HCT116 (cell line): ENCODE measurements at regions not wholly inside any gene's neighbourhood (a gene's known extent, or its start where the extent isn't known, plus 50 kb on each side); places are given as distances from the start of the nearest gene placed in this dataset.
"Not testable (repeated sequence)": the region's sequence is repeated elsewhere in the genome, so short reads cannot be mapped to it uniquely, and the experiment has no call there.

Experiments
- ATAC-seq: fragments of 200-7000 bp; cut with Tn5 transposase; 2 replicates; pipeline ENCODE4 v1.9.1; 2020; ENCODE audit warnings: mild to moderate bottlenecking, moderate library complexity
- BruUV-seq: library from RNA; stranded (reverse); fragments of 400-500 nt; replicated peaks from 2 replicates; lab custom pipeline; 2021; lab: Mats Ljungman, UMichigan
- CTCF ChIA-PET: fragments of 300-600 bp; sonication (Branson Sonifier 250); formaldehyde crosslinking; loops from one replicate; lab custom pipeline; 2021; ENCODE audit warnings: antibody characterized with exemption; lab: Charles Lee
- POLR2A ChIA-PET: fragments of 300-600, 350-600 bp; sonication (Branson Sonifier 250); formaldehyde crosslinking; loops from one replicate; lab custom pipeline; 2021; ENCODE audit warnings: antibody characterized with exemption; lab: Charles Lee
- RAD21 ChIA-PET, 2 experiments: fragments of 300-600 bp; sonication (Branson Sonifier 250); formaldehyde crosslinking; loops; one replicate each; lab custom pipeline; 2023; ENCODE audit warnings: low total read pairs in 2 of 2; ENCODE audit not compliant: uncharacterized antibody in 2 of 2, unreplicated experiment in 2 of 2, low non-redundant PET in 1 of 2; lab: Charles Lee
- DNase-seq: peaks from one replicate; pipeline ENCODE4 v3.0.0-alpha.2; 2010; ENCODE audit warnings: low read depth, low spot score
- H2AFZ ChIP-seq: fragments of 200-600 bp; shearing (Covaris generic), sonication (generic); 2 replicates; pipeline ENCODE4 v1.6.1; 2017; ENCODE audit warnings: low read depth, mixed run types, mixed read lengths, antibody characterized with exemption, low read length; ENCODE audit not compliant: poor library complexity, severe bottlenecking
- H3K27ac ChIP-seq: 2 replicates; pipeline ENCODE4 v1.5.1; 2012; ENCODE audit warnings: low read depth, low read length
- H3K27me3 ChIP-seq: fragments of 200-600 bp; sonication (generic); 2 replicates; pipeline ENCODE4 v1.6.1; 2016; ENCODE audit warnings: mixed run types, low read length, mixed read lengths; ENCODE audit not compliant: insufficient read depth
- H3K36me3 ChIP-seq, 2 experiments: fragments of 200-500 bp in 1 of 2; fragments of 200-600 bp in 1 of 2; sonication (Bioruptor generic) in 1 of 2; sonication (generic) in 1 of 2; 2 replicates each; pipeline versions ENCODE4 v1.5.1 to v1.6.1; 2014 to 2016; ENCODE audit warnings: low read length in 2 of 2, inconsistent platforms in 1 of 2, mixed read lengths in 1 of 2, mixed run types in 1 of 2; ENCODE audit not compliant: insufficient read depth in 2 of 2, control insufficient read depth in 1 of 2
- H3K4me1 ChIP-seq, 2 experiments: fragments of 200-600 bp in 1 of 2; sonication (generic) in 1 of 2; 2 replicates each; pipeline versions ENCODE4 v1.5.1 to v1.6.1; 2012 to 2017; ENCODE audit warnings: low read length in 2 of 2, inconsistent platforms in 1 of 2, mild to moderate bottlenecking in 1 of 2, mixed read lengths in 1 of 2, mixed run types in 1 of 2, moderate library complexity in 1 of 2; ENCODE audit not compliant: insufficient read depth in 2 of 2, control insufficient read depth in 1 of 2
- H3K4me2 ChIP-seq: fragments of 200-600 bp; sonication (generic); 2 replicates; pipeline ENCODE4 v1.6.1; 2017; ENCODE audit warnings: mixed run types, low read length, mixed read lengths
- H3K4me3 ChIP-seq, 2 experiments: fragments of 200-600 bp in 1 of 2; sonication (generic) in 1 of 2; replicated peaks in 1 of 2; 2 replicates each; pipeline ENCODE4 v1.5.1; 2011 to 2016; ENCODE audit warnings: low read length in 2 of 2, control low read depth in 1 of 2, low read depth in 1 of 2, mild to moderate bottlenecking in 1 of 2, mixed read lengths in 1 of 2, mixed run types in 1 of 2
- H3K79me2 ChIP-seq: fragments of 200-600 bp; sonication (generic); 2 replicates; pipeline ENCODE4 v1.6.1; 2017; ENCODE audit warnings: mild to moderate bottlenecking, mixed run types, low read length, moderate library complexity, mixed read lengths; ENCODE audit not compliant: insufficient read depth
- H3K9ac ChIP-seq: fragments of 200-600 bp; sonication (generic); 2 replicates; pipeline ENCODE4 v1.6.1; 2016; ENCODE audit warnings: low read length, mixed read lengths
- H3K9me2 ChIP-seq: fragments of 200-600 bp; sonication (generic), shearing (Covaris generic); 2 replicates; pipeline ENCODE4 v1.6.1; 2017; ENCODE audit warnings: mixed run types, mild to moderate bottlenecking, moderate library complexity; ENCODE audit not compliant: insufficient read depth
- H3K9me3 ChIP-seq, 2 experiments: fragments of 200-500 bp in 1 of 2; fragments of 200-600 bp in 1 of 2; sonication (Bioruptor generic) in 1 of 2; sonication (generic) in 1 of 2; 2 replicates each; pipeline ENCODE4 v1.6.1; 2014 to 2017; ENCODE audit warnings: low read length in 2 of 2, mixed read lengths in 2 of 2, inconsistent platforms in 1 of 2, low read depth in 1 of 2, mild to moderate bottlenecking in 1 of 2, mixed run types in 1 of 2, moderate library complexity in 1 of 2; ENCODE audit not compliant: control insufficient read depth in 1 of 2, insufficient read depth in 1 of 2
- H4K20me1 ChIP-seq: fragments of 200-600 bp; sonication (generic), shearing (Covaris generic); 2 replicates; pipeline ENCODE4 v1.6.1; 2017; ENCODE audit warnings: mixed run types, mild to moderate bottlenecking, moderate library complexity; ENCODE audit not compliant: insufficient read depth
- EGR1 ChIP-seq: IDR thresholded peaks from 2 replicates; pipeline ENCODE4 v1.6.1; 2012; ENCODE audit warnings: low read depth
- ELF1 ChIP-seq: IDR thresholded peaks from 2 replicates; pipeline ENCODE4 v1.6.1; 2012; ENCODE audit warnings: low read depth, borderline replicate concordance
- FOSL1 ChIP-seq: IDR thresholded peaks from 2 replicates; pipeline ENCODE4 v1.6.1; 2012; ENCODE audit warnings: low read depth
- SIN3A ChIP-seq: IDR thresholded peaks from 2 replicates; pipeline ENCODE4 v1.6.1; 2012; ENCODE audit warnings: low read depth
- intact Hi-C: fragments of 100-400 bp; cut with micrococcal nuclease; formaldehyde crosslinking; loops from 2 replicates; pipeline ENCODE4 v1.10.0; 2022
- TF ChIP-seq, protein P1 (sequence below): IDR thresholded peaks from 2 replicates; pipeline ENCODE4 v1.6.1; 2011; ENCODE audit warnings: mild to moderate bottlenecking, low read length, moderate library complexity; ENCODE audit not compliant: insufficient replicate concordance; ENCODE audit errors: extremely low read depth
- TF ChIP-seq, protein P2 (sequence below): IDR thresholded peaks from 2 replicates; pipeline ENCODE4 v1.6.1; 2012

DNA sequence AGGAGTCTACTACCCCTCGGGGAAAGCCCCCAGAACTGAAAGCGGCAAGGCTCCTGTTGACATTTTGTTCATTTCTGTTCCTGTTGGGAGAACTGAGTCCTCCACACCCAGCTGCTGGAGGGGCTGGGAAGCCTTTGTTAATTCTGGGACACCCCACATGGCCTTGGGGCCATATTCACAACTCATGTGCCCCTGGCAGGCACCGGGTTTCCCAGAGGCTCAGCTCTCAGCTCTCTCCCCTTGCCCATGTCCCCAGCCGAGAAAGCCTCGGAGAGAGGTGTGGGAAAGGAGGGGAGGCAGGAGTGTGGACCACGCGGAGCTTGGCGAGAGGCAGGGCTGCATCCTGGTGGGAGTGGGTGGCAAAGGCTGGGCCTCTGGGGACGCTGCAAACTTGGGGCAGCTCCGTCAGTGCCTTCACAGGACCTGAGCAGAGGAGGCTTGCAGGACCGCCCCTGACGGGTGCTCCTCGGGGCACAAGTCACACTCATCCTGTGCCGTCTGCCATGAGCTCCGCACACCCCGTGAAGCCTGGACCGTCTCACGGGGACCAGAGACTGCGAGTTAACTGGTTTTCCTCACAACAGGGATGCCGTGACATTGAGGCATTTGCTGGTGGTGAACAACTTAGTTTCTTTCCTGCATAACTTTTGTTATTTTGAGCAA lies 140.9 kb downstream of the DNAJB6 start:
- H3K4me1 ChIP-seq: no peaks in the 10 kb centered on the region; a peak in 1 of 4 replicates
- DNase-seq (no peak), ATAC-seq (no peak)
- H4K20me1 ChIP-seq: no peaks in the 10 kb centered on the region
- TF ChIP-seq FOSL1 (no peak), EGR1 (no peak), ELF1 (no peak), SIN3A (no peak)
- TF ChIP-seq, protein P1, sequence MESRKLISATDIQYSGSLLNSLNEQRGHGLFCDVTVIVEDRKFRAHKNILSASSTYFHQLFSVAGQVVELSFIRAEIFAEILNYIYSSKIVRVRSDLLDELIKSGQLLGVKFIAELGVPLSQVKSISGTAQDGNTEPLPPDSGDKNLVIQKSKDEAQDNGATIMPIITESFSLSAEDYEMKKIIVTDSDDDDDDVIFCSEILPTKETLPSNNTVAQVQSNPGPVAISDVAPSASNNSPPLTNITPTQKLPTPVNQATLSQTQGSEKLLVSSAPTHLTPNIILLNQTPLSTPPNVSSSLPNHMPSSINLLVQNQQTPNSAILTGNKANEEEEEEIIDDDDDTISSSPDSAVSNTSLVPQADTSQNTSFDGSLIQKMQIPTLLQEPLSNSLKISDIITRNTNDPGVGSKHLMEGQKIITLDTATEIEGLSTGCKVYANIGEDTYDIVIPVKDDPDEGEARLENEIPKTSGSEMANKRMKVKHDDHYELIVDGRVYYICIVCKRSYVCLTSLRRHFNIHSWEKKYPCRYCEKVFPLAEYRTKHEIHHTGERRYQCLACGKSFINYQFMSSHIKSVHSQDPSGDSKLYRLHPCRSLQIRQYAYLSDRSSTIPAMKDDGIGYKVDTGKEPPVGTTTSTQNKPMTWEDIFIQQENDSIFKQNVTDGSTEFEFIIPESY: no peak
- TF ChIP-seq, protein P2, sequence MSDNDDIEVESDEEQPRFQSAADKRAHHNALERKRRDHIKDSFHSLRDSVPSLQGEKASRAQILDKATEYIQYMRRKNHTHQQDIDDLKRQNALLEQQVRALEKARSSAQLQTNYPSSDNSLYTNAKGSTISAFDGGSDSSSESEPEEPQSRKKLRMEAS: no peak
- H2AFZ ChIP-seq: no peak overlapping the region
- H3K9ac ChIP-seq: no peak overlapping the region
- H3K36me3 ChIP-seq: no peaks in the 10 kb centered on the region
- ChIA-PET RAD21 (no interaction called here), POLR2A (no interaction called here), CTCF (no interaction called here)
- H3K4me3 ChIP-seq: no peak overlapping the region
- H3K79me2 ChIP-seq: no peaks in the 10 kb centered on the region
- peaks cover 4 to 16% of the 10 kb centered on the region in 2 experiments; a peak in 2 of 4 replicates for H3K9me3 ChIP-seq
- H3K4me2 ChIP-seq: no peak overlapping the region
- intact Hi-C loops: no loop called here
- H3K9me2 ChIP-seq: no peaks in the 10 kb centered on the region
- H3K27ac ChIP-seq: no peak overlapping the region
- H3K27me3 ChIP-seq: no peaks in the 10 kb centered on the region
- BruUV-seq: no TSS peak

DNA sequence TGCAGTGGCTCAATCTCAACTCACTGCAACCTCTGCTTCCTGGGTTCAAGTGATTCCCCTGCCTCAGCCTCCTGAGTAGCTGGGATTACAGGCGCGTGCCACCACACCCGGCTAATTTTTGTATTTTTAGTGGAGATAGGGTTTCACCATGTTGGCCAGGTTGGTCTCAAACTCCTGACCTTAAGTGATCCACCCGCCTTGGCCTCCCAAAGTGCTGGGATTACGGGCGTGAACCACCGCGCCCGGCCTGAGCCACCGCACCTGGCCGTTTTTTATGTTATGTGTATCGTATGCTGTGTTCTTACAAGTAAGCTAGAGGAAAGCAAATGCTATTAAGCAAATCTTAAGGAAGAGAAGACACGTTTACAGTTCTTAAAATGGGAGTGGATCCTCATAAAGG lies 141.8 kb downstream of the DNAJB6 start:
- BruUV-seq, H3K27me3 ChIP-seq, POLR2A ChIA-PET, H3K27ac ChIP-seq, H3K9me3 ChIP-seq, H3K4me1 ChIP-seq, H3K4me2 ChIP-seq, ATAC-seq, H3K9me2 ChIP-seq, intact Hi-C loops, CTCF ChIA-PET, H2AFZ ChIP-seq, DNase-seq, H3K9ac ChIP-seq, H3K36me3 ChIP-seq, H3K79me2 ChIP-seq, H4K20me1 ChIP-seq, H3K4me3 ChIP-seq: not testable (repeated sequence)
- RAD21 ChIA-PET: interaction anchor here in 1 of 2 experiments (0.7 kb wide), 1 partner anchor 205 kb away, joined by 5 read pairs; no protein-coding TSS in a partner anchor
